ENCODE measurements at regions not wholly inside any gene's neighbourhood (a gene's known extent, or its start where the extent isn't known, plus 50 kb on each side); places are given as distances from the start of the nearest gene placed in this dataset.

- TF ChIP-seq, protein P1, sequence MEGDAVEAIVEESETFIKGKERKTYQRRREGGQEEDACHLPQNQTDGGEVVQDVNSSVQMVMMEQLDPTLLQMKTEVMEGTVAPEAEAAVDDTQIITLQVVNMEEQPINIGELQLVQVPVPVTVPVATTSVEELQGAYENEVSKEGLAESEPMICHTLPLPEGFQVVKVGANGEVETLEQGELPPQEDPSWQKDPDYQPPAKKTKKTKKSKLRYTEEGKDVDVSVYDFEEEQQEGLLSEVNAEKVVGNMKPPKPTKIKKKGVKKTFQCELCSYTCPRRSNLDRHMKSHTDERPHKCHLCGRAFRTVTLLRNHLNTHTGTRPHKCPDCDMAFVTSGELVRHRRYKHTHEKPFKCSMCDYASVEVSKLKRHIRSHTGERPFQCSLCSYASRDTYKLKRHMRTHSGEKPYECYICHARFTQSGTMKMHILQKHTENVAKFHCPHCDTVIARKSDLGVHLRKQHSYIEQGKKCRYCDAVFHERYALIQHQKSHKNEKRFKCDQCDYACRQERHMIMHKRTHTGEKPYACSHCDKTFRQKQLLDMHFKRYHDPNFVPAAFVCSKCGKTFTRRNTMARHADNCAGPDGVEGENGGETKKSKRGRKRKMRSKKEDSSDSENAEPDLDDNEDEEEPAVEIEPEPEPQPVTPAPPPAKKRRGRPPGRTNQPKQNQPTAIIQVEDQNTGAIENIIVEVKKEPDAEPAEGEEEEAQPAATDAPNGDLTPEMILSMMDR (IDR thresholded peaks at IDR 0.05; ENCODE audit: insufficient read depth, low read depth, low read length, missing control alignments), result no peak
- DNase-seq (ENCODE audit: low read depth), result no peak
- no peak overlapping the region for H3K4me3 ChIP-seq (ENCODE audit: low read length)
These were observed 387.9 kb downstream of the METTL4 start for GRCh38 chr18:2183432-2183831.

GRCh38 chr18:2186967-2187366 is 384.3 kb downstream of the METTL4 start:
- H3K4me3 ChIP-seq (ENCODE audit: low read length), result no peak overlapping the region
- TF ChIP-seq, protein P1 (IDR thresholded peaks at IDR 0.05; ENCODE audit: insufficient read depth, low read depth, low read length, missing control alignments), result no peak
- DNase-seq (ENCODE audit: low read depth), result no peak

GRCh38 chr18:2188258-2188657 is 383.0 kb downstream of the METTL4 start:
- no peak for DNase-seq (ENCODE audit: low read depth)
- TF ChIP-seq, protein P1 (IDR thresholded peaks at IDR 0.05; ENCODE audit: insufficient read depth, low read depth, low read length, missing control alignments), result no peak
- no peak overlapping the region for H3K4me3 ChIP-seq (ENCODE audit: low read length)

GRCh38 chr18:2191180-2191790 is 380.0 kb downstream of the METTL4 start:
- DNase-seq (ENCODE audit: low read depth), result peak; percentile 63
- TF ChIP-seq, protein P1 (IDR thresholded peaks at IDR 0.05; ENCODE audit: insufficient read depth, low read depth, low read length, missing control alignments), result no peak
- H3K4me3 ChIP-seq (ENCODE audit: low read length), result no peak overlapping the region

DNA sequence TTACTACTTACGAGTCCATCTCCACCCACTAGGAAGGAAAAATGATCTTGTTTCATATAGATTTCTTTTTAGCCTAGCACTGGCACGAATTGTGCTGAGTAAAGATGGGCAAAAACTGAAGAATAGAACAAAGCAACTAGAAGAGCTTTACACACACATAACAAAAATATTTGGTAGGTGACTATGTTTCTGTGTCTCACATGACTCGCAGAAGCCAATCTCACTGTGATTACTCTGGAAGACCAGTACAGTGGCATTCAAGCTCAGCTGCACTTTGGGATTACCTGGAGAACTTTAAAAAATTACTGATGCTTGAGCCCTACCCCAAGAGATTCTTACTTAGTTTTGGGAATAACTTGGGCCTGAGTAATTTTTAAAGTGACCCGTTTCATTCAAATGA is 378.7 kb downstream of the METTL4 start:
- TF ChIP-seq, protein P1 (IDR thresholded peaks at IDR 0.05; ENCODE audit: insufficient read depth, low read depth, low read length, missing control alignments), result no peak

DNA sequence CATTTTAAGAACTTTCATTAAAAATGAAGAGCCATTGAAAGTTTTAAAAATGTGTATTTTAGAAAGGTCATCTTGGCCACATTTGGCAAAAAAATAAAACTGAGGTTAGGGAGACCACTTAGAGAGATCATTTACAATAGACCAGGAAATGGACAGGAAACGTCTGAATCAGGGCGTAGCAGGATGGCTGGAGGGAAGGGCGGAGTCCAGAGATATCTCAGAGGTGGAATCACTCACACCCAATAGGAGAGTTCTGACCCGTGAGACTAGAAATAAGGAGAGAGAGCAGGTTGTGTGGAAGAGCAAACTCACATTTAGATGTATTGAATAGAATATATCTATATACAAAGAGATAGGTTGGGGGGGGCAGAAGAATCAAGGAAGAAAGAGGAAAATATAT is 373.4 kb downstream of the METTL4 start:
- H3K4me3 ChIP-seq (ENCODE audit: low read length), result no peak overlapping the region
- DNase-seq (ENCODE audit: low read depth), result peak; percentile 55
- TF ChIP-seq, protein P1 (IDR thresholded peaks at IDR 0.05; ENCODE audit: insufficient read depth, low read depth, low read length, missing control alignments), result no peak

More for the DNA sequence above, 378.7 kb downstream of the METTL4 start:
- DNase-seq (ENCODE audit: low read depth), result peak; percentile 22
- H3K4me3 ChIP-seq (ENCODE audit: low read length), result no peak overlapping the region

DNA sequence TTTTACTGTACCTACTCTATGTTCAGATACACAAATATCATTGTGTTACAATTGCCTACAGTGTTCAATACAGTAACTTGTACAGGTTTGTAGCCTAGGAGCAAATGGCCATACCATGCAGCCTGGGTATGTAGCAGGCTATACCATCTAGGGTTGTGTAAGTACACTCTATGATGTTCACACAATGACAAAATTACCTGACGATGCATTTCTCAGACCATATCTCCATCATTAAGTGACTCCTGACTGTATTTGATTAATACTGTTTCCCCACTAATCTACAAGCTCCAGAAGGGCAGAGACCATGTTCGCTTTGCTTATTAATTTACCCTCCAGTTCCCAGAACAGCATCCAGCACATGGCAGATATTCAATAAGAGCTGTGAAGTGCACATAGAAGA is 372.2 kb downstream of the METTL4 start:
- TF ChIP-seq, protein P1 (IDR thresholded peaks at IDR 0.05; ENCODE audit: insufficient read depth, low read depth, low read length, missing control alignments), result no peak
- no peak overlapping the region for H3K4me3 ChIP-seq (ENCODE audit: low read length)
- no peak for DNase-seq (ENCODE audit: low read depth)
